HFFc6 (cell line): ENCODE measurements at regions not wholly inside any gene's neighbourhood (a gene's known extent, or its start where the extent isn't known, plus 50 kb on each side); places are given as distances from the start of the nearest gene placed in this dataset.
"Not testable (repeated sequence)": the region's sequence is repeated elsewhere in the genome, so short reads cannot be mapped to it uniquely, and the experiment has no call there.

Experiments
- DNase-seq: peaks from one replicate; pipeline ENCODE4 v3.0.0-alpha.2; 2018
- H3K27ac Mint-ChIP-seq: 2 replicates; pipeline ENCODE4 v1.8.0; 2020; ENCODE audit warnings: mild to moderate bottlenecking, mixed read lengths
- H3K27me3 Mint-ChIP-seq: 2 replicates; pipeline ENCODE4 v1.8.0; 2021; ENCODE audit warnings: mild to moderate bottlenecking, moderate library complexity, mixed read lengths; ENCODE audit not compliant: insufficient read depth
- H3K36me3 Mint-ChIP-seq: 2 replicates; pipeline ENCODE4 v1.8.0; 2021; ENCODE audit warnings: low read depth, mixed read lengths
- H3K4me1 Mint-ChIP-seq: 2 replicates; pipeline ENCODE4 v1.8.0; 2020; ENCODE audit warnings: low read depth, mixed read lengths
- H3K4me3 Mint-ChIP-seq: 2 replicates; pipeline ENCODE4 v1.8.0; 2020; ENCODE audit warnings: mild to moderate bottlenecking, moderate library complexity, mixed read lengths
- H3K9me3 Mint-ChIP-seq: 2 replicates; pipeline ENCODE4 v1.8.0; 2020; ENCODE audit warnings: mild to moderate bottlenecking, mixed read lengths
- CTCF ChIP-seq: fragments of 200-600 bp; sonication (generic); IDR thresholded peaks from 2 replicates; pipeline ENCODE4 v1.5.0; 2021; ENCODE audit warnings: antibody characterized with exemption, mild to moderate bottlenecking

- no peak overlapping the region for H3K27ac Mint-ChIP-seq
- H3K36me3 Mint-ChIP-seq = peaks cover 5% of the 10 kb centered on the region; the same call in 1 of the 2 replicates
- DNase-seq = no peak
- H3K9me3 Mint-ChIP-seq = no peaks in the 10 kb centered on the region
- no peak overlapping the region for H3K4me3 Mint-ChIP-seq
- no peak for TF ChIP-seq CTCF
- H3K4me1 Mint-ChIP-seq = peaks cover 31% of the 10 kb centered on the region
- no peaks in the 10 kb centered on the region for H3K27me3 Mint-ChIP-seq
These were observed 280.6 kb upstream of the UBE2E3 start for GRCh38 chr2:180699657-180700361.

GRCh38 chr2:180698668-180699067, 281.7 kb upstream of the UBE2E3 start:
- Mint-ChIP-seq H3K4me1 (peaks cover 30% of the 10 kb centered on the region), H3K27me3 (no peaks in the 10 kb centered on the region), H3K36me3 (peaks cover 5% of the 10 kb centered on the region; the same call in 1 of the 2 replicates), H3K27ac (no peak overlapping the region), H3K4me3 (no peak overlapping the region), H3K9me3 (no peaks in the 10 kb centered on the region)
- no peak for DNase-seq
- no peak for TF ChIP-seq CTCF

GRCh38 chr2:180695586-180696401, 284.6 kb upstream of the UBE2E3 start:
- no peaks in the 10 kb centered on the region for H3K9me3 Mint-ChIP-seq
- peaks cover 32% of the 10 kb centered on the region for H3K4me1 Mint-ChIP-seq
- no peak for DNase-seq
- H3K36me3 Mint-ChIP-seq = no peaks in the 10 kb centered on the region
- peak overlapping the region; percentile 30 for H3K27ac Mint-ChIP-seq
- peak overlapping the region; percentile 85 for H3K4me3 Mint-ChIP-seq
- TF ChIP-seq CTCF = no peak
- H3K27me3 Mint-ChIP-seq = no peaks in the 10 kb centered on the region

- no peak for DNase-seq
- Mint-ChIP-seq H3K27me3 (no peaks in the 10 kb centered on the region), H3K36me3 (no peaks in the 10 kb centered on the region), H3K27ac (peak overlapping the region; percentile 30), H3K4me1 (peaks cover 32% of the 10 kb centered on the region), H3K9me3 (no peaks in the 10 kb centered on the region), H3K4me3 (peak overlapping the region; percentile 85)
- TF ChIP-seq CTCF = no peak
These were observed 285.7 kb upstream of the UBE2E3 start for GRCh38 chr2:180694445-180695421.

- no peak overlapping the region for H3K27ac Mint-ChIP-seq
- H3K4me3 Mint-ChIP-seq = no peak overlapping the region
- DNase-seq = no peak
- no peaks in the 10 kb centered on the region for H3K27me3 Mint-ChIP-seq
- H3K4me1 Mint-ChIP-seq = peaks cover 37% of the 10 kb centered on the region
- H3K9me3 Mint-ChIP-seq = no peaks in the 10 kb centered on the region
- no peak for TF ChIP-seq CTCF
- H3K36me3 Mint-ChIP-seq = no peaks in the 10 kb centered on the region
These were observed 288.1 kb upstream of the UBE2E3 start for GRCh38 chr2:180692322-180692721.

GRCh38 chr2:180691855-180692223, 288.6 kb upstream of the UBE2E3 start:
- H3K9me3 Mint-ChIP-seq, H3K27ac Mint-ChIP-seq, DNase-seq, H3K4me3 Mint-ChIP-seq, H3K36me3 Mint-ChIP-seq, H3K27me3 Mint-ChIP-seq: not testable (repeated sequence)
- H3K4me1 Mint-ChIP-seq = peaks cover 37% of the 10 kb centered on the region

GRCh38 chr2:180691186-180691854, 289.1 kb upstream of the UBE2E3 start:
- H3K9me3 Mint-ChIP-seq, H3K27ac Mint-ChIP-seq, H3K4me3 Mint-ChIP-seq, DNase-seq, H3K36me3 Mint-ChIP-seq, H3K27me3 Mint-ChIP-seq: not testable (repeated sequence)
- H3K4me1 Mint-ChIP-seq = peaks cover 37% of the 10 kb centered on the region
